ENCODE measurements at regions not wholly inside any gene's neighbourhood (a gene's known extent, or its start where the extent isn't known, plus 50 kb on each side); places are given as distances from the start of the nearest gene placed in this dataset.
"Not testable (repeated sequence)": the region's sequence is repeated elsewhere in the genome, so short reads cannot be mapped to it uniquely, and the experiment has no call there.

DNA sequence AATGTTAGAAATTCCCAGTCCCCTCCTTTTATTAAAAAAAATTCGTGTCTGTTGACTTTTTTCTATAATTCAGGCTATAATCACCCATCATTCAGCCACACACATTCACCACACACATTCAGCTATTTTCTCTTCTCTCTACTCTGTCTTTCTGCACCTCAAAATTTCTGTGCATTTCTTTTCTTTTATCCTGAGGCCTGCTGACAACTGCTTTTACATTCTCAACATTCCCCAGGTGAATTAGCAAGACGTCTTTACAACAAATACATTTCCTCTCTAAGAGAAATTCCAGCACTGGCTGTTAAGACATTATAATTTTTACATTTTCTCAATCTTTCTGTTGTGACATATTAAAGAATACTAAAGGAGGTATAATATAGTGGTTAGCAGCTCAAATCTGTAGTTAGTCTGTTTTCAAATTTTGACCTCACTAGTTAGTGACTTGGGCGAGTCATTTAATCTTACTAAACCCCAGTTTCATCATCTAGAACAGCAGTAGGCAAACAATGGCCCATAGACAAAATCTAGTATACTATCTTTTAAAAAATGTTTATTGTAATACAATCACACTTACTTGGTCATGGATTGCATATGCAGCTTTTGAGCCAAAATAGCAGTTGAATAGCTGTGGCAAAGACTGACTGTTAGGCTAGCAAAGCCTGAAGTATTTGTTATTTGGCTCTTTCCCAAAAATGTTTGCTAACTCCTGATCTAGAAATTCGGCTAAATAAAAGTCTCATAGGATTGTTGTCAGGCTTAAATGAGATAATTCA, 350.7 kb downstream of the NSUN3 start:
- no peak for DNase-seq

GRCh38 chr3:94414418-94414817, 351.6 kb downstream of the NSUN3 start:
- no peak for DNase-seq

DNA sequence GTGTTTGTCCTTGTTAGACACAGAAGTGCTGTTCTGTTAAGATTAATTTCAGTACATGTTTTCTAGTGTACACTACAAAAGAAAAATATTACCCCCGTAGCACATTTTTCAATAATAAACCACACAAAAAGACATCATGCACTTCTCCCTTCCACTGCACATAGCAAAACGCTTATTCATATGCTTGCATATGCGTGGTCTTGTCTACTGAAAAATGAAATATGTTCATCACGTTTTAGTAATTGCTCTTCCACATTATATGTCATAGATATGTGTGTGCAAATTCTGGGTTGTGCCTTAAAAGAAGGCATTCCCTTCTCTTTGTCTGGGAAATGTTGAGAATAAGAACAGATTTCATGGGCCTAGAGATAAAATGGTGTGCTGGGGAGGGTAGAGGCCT, 353.9 kb downstream of the NSUN3 start:
- no peak for DNase-seq

GRCh38 chr3:94417963-94418455, 355.1 kb downstream of the NSUN3 start:
- no peak for DNase-seq

- DNase-seq = no peak
Measured at GRCh38 chr3:94420931-94421330, 358.1 kb downstream of the NSUN3 start.

GRCh38 chr3:94423578-94423977, 360.7 kb downstream of the NSUN3 start:
- DNase-seq = no peak

DNA sequence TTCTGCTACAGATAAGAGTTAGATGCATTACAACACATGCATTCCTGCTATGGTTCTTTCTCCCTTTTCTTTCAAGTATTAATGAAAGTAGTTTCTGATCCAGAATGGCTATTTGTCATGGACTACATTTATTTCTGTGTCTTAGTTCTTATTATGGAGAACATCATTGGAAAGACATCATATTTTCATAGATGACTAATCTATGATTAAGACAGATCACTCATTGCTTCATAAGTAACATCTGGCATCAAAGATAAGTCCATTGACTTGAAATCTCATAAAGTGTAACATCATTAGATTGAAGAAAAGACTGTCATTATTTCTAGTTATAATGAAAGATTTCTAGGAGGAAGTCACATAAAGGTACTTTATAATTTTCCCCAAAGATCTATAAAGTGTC, 366.7 kb downstream of the NSUN3 start:
- no peak for DNase-seq

DNA sequence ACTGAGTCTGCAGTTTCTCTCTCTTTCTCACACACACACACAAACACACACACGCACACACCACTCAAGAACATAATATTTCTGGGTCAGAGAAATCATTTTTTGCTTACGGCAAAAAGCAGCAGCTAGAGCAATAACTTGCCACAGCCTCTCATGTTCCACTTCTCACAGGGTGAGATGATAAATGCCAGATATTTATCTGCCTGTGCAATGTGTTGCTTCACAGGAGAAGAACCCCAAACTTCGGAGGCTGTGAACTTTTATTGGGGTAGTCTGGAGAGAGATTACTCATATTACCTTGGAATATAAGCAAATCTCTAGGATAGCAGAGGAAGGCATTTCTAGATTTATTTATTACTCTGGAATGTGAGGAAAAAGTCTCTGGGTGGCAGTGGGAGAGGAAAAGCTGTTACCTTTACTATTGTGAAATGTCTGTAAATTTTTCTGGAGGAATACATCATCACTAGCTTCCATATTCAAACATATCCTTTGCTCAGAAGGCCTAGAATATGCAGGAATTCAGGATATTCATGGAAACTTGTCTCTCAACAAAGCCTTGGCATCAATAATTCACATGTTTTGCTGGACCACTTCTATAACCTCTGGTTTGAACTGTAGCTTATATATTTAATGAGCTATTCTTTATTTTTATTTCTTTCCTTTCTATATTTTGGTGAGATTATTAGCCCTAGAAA, 369.2 kb downstream of the NSUN3 start:
- no peak for DNase-seq

DNA sequence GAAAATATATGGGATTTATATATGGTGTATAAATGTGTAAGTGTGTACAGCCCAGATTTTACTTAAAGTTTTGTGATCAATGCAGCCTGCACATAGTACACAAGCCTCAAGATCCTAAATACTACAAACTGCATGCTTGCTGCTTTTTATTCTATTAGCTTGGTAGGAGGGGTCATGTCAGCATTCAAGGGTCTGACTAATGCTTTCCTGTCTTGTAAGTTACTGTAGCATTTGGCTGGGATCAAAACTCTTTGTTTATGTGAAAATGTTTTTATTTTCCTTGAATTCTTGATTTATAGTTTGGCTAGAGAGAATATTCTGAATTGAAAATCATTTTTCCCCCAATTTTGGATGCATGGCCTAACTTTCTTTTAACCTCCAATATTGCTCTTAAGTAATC, 370.9 kb downstream of the NSUN3 start:
- no peak for DNase-seq

GRCh38 chr3:94440767-94441493, 378.1 kb downstream of the NSUN3 start:
- no peak for DNase-seq

- DNase-seq = no peak
Measured at GRCh38 chr3:94441494-94441847, 378.6 kb downstream of the NSUN3 start.

DNA sequence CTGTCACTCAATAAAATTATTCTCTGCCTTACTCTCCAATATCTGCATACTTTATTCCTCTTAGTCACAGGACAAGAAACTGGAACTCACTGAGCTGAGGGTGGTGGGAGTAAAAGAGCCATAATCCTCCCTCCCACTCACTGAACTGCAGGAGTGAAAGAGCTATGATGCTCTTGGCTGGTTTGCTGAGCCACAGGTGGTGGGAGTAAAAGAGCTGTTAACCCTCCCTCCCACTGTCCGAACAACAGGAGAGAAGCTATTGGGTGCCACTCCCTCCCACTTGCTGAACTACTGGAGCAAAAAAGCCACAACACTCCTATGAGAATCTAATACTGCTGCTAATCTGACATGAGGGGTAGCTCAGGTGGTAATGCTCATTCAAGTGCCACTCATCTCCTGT, 391.0 kb downstream of the NSUN3 start:
- no peak for DNase-seq

GRCh38 chr3:94459167-94459566, 396.3 kb downstream of the NSUN3 start:
- no peak for DNase-seq

DNA sequence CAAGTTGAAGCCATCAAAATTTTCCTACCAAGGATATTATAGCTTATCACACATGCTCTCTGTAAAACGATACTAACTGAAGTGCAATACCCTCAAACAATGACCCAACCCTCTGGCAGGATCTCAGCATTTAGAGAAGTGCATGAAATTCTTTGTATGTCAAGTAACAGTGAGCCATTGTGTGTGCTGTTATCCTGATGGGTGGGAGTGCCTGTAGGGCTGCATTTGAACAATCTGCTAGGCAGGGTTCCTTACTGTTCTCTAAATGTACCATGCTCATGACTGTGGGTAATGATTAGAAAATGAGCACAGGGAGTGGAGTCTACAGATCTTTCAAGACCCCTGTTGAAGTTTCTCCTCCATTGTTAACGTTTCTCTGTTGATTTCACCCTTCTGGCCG, 398.1 kb downstream of the NSUN3 start:
- no peak for DNase-seq

GRCh38 chr3:94462931-94463330, 400.1 kb downstream of the NSUN3 start:
- no peak for DNase-seq

DNA sequence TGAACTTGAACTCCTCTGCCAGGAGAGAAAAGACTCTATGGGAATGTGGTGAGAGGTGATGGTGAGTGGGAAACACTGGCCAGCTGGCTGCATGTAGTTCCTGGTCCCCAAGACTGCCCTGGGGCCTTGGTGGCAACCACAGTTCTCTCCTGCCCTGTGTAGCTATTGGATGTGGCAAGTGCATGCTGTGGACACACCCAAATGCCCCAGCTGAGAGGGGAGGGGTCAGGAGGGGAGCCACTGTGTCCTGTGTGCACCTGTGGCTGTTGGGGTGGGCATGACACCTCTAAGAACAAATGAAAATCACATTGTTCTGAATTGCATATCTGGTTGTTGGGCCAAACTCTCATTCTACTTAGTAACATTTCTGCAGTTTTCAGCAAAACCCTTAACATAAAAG, 409.6 kb downstream of the NSUN3 start:
- no peak for DNase-seq

GRCh38 chr3:94481226-94481898, 418.5 kb downstream of the NSUN3 start:
- DNase-seq = no peak

- DNase-seq = no peak
Measured at GRCh38 chr3:94482686-94483085, 419.8 kb downstream of the NSUN3 start.

DNA sequence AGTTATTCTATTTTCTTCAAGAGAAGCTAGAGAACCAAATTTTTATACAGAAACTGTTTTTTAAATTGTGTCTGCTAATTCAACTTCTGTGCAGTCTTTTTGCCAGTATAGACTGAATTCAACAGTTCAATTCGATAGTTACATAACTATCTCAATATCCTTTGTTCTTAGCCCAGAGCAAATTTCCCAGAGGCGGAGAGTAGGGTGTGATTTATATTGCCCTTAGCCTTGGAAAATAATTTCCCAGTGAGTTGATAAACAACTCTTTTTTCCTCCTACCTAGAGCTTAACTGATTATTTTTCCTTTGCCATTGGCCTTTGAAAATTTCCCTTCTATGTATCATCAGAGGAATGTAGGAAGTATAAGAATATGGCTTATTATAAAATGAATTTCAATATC, 420.5 kb downstream of the NSUN3 start:
- no peak for DNase-seq

- no peak for DNase-seq
Measured at GRCh38 chr3:94494992-94495391, 432.1 kb downstream of the NSUN3 start.

GRCh38 chr3:94500146-94500545, 437.3 kb downstream of the NSUN3 start:
- DNase-seq = no peak

GRCh38 chr3:94507354-94507753, 444.5 kb downstream of the NSUN3 start:
- DNase-seq = not testable (repeated sequence)

GRCh38 chr3:94512876-94513275, 450.0 kb downstream of the NSUN3 start:
- DNase-seq = no peak
